ENCODE measurements at regions not wholly inside any gene's neighbourhood (a gene's known extent, or its start where the extent isn't known, plus 50 kb on each side); places are given as distances from the start of the nearest gene placed in this dataset.

DNA sequence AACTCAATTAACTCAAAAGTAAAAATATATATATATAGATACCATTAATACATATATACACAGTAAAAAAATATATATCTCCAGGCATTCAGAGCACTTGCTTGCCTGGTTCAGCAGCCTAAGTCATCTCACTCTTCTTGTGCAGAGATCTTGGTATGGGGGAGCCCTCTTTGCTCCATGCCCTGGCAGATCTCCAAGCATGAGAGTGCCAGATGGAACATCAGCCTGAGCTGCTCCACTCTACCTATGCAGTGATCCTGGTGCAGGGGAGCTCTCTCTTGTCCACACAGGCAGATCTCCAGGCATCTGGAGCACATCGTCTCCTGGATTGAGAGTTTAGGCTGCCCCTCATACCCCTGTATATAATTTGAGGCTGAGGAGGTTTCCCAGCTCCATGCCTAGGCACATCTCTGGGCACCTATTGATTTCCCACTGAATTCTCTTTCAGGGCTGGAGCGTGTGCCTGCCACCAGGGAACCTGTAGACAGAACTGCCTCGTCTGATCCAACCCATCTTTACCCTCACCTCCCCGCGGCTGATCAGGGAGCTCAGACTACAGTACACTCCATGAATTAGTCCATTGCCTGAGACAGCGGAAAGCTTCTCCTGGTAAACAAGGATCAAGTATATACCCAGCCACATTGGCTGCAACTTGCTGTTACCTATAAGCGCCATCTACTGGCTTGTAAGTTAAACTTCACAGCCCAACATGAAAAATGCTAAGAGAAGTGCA, 342.4 kb upstream of the GRIA1 start:
- peaks cover 2% of the 10 kb centered on the region; the same call in 1 of the 2 replicates for H3K27me3 Mint-ChIP-seq (ENCODE audit: insufficient read depth)
- peak; percentile 49 for DNase-seq
- TF ChIP-seq, protein P1, sequence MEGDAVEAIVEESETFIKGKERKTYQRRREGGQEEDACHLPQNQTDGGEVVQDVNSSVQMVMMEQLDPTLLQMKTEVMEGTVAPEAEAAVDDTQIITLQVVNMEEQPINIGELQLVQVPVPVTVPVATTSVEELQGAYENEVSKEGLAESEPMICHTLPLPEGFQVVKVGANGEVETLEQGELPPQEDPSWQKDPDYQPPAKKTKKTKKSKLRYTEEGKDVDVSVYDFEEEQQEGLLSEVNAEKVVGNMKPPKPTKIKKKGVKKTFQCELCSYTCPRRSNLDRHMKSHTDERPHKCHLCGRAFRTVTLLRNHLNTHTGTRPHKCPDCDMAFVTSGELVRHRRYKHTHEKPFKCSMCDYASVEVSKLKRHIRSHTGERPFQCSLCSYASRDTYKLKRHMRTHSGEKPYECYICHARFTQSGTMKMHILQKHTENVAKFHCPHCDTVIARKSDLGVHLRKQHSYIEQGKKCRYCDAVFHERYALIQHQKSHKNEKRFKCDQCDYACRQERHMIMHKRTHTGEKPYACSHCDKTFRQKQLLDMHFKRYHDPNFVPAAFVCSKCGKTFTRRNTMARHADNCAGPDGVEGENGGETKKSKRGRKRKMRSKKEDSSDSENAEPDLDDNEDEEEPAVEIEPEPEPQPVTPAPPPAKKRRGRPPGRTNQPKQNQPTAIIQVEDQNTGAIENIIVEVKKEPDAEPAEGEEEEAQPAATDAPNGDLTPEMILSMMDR (IDR thresholded peaks at IDR 0.05) = peak; percentile 73; the same call in 1 of the 2 replicates
- H3K27ac Mint-ChIP-seq = no peak overlapping the region
- H3K4me1 Mint-ChIP-seq (ENCODE audit: low read depth) = peaks cover 5% of the 10 kb centered on the region; the same call in 1 of the 2 replicates
- H3K9me3 Mint-ChIP-seq = peaks cover 8% of the 10 kb centered on the region
- H3K4me3 Mint-ChIP-seq = no peak overlapping the region
- 0 out of 2 replicates have a peak, but pooled peaks cover 6% of the 10 kb centered on the region for H3K36me3 Mint-ChIP-seq (ENCODE audit: low read depth)

- Mint-ChIP-seq H3K4me1 (ENCODE audit: low read depth) (peaks cover 7% of the 10 kb centered on the region; the same call in 1 of the 2 replicates), H3K36me3 (ENCODE audit: low read depth) (0 out of 2 replicates have a peak, but pooled peaks cover 4% of the 10 kb centered on the region), H3K4me3 (no peak overlapping the region), H3K27me3 (ENCODE audit: insufficient read depth) (peaks cover 2% of the 10 kb centered on the region; the same call in 1 of the 2 replicates), H3K9me3 (peaks cover 4% of the 10 kb centered on the region), H3K27ac (no peak overlapping the region)
- TF ChIP-seq, protein P1 (IDR thresholded peaks at IDR 0.05) = peak; percentile 29; the same call in 1 of the 2 replicates
- DNase-seq = no peak
Observed at GRCh38 chr5:153148624-153148976, 341.9 kb upstream of the GRIA1 start.

- Mint-ChIP-seq H3K27ac (no peak overlapping the region), H3K9me3 (no peaks in the 10 kb centered on the region; the same call in 1 of the 2 replicates), H3K4me3 (no peak overlapping the region), H3K27me3 (ENCODE audit: insufficient read depth) (peaks cover 2% of the 10 kb centered on the region; the same call in 1 of the 2 replicates), H3K4me1 (ENCODE audit: low read depth) (peaks cover 7% of the 10 kb centered on the region; the same call in 1 of the 2 replicates), H3K36me3 (ENCODE audit: low read depth) (no peaks in the 10 kb centered on the region)
- no peak for DNase-seq
- TF ChIP-seq, protein P1 (IDR thresholded peaks at IDR 0.05) = no peak
Observed at GRCh38 chr5:153151558-153151957, 338.9 kb upstream of the GRIA1 start.

- H3K27ac Mint-ChIP-seq = no peak overlapping the region
- H3K4me3 Mint-ChIP-seq = no peak overlapping the region
- peaks cover 2% of the 10 kb centered on the region; the same call in 1 of the 2 replicates for H3K27me3 Mint-ChIP-seq (ENCODE audit: insufficient read depth)
- no peaks in the 10 kb centered on the region; the same call in 1 of the 2 replicates for H3K9me3 Mint-ChIP-seq
- peak; percentile 59 for DNase-seq
- no peaks in the 10 kb centered on the region for H3K36me3 Mint-ChIP-seq (ENCODE audit: low read depth)
- peaks cover 22% of the 10 kb centered on the region; the same call in 1 of the 2 replicates for H3K4me1 Mint-ChIP-seq (ENCODE audit: low read depth)
- TF ChIP-seq, protein P1 (IDR thresholded peaks at IDR 0.05) = no peak
Observed at GRCh38 chr5:153153086-153153485, 337.4 kb upstream of the GRIA1 start.

DNA sequence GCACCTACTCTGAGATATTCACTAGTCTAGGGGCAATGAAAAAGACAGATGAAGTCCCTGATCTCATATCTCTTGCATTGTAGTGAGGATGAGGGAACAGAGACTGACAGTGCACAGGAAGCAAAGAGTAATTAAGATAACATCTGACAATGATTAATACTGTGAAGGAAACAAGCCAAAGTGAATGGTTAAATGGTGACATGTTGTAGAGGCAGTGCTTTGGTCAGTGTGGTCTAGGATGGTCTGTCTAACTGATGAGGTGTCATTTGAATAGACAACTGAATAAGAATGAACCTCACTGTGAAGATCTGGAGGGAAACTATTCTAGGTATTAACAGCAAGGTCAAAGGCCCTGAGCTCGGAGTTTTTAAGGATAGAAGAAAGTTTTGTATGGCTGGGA, 333.3 kb upstream of the GRIA1 start:
- Mint-ChIP-seq H3K27ac (no peak overlapping the region), H3K4me1 (ENCODE audit: low read depth) (peaks cover 45% of the 10 kb centered on the region; the same call in 1 of the 2 replicates), H3K9me3 (no peaks in the 10 kb centered on the region; the same call in 1 of the 2 replicates), H3K4me3 (no peak overlapping the region; the same call in 1 of the 2 replicates), H3K27me3 (ENCODE audit: insufficient read depth) (no peaks in the 10 kb centered on the region), H3K36me3 (ENCODE audit: low read depth) (no peaks in the 10 kb centered on the region)
- TF ChIP-seq, protein P1 (IDR thresholded peaks at IDR 0.05) = no peak
- peak; percentile 46 for DNase-seq

Measured in HFFc6 (cell line).